ENCODE measurements at regions not wholly inside any gene's neighbourhood (a gene's known extent, or its start where the extent isn't known, plus 50 kb on each side); places are given as distances from the start of the nearest gene placed in this dataset.

- no peak for DNase-seq (ENCODE audit: low read depth)
- TF ChIP-seq CTCF (IDR thresholded peaks at IDR 0.05; ENCODE audit: insufficient read depth, low read depth, low read length): no peak
- no peak overlapping the region for H3K4me3 ChIP-seq (ENCODE audit: low read depth, low read length)
- ChIA-PET CTCF (interaction anchor here (1.0 kb wide), 1 partner anchor 65 kb away, joined by 3 read pairs; no protein-coding TSS in a partner anchor), POLR2A (no interaction called here)
- H3K27me3 ChIP-seq (ENCODE audit: control insufficient read depth, insufficient read depth, low read length): no peaks in the 10 kb centered on the region
- no peaks in the 10 kb centered on the region for H3K36me3 ChIP-seq (ENCODE audit: control insufficient read depth, insufficient read depth, low read length)
Measured at GRCh38 chr11:134932761-134933160, 520.7 kb upstream of the B3GAT1 start.

- DNase-seq (ENCODE audit: low read depth): no peak
- no peak for TF ChIP-seq CTCF (IDR thresholded peaks at IDR 0.05; ENCODE audit: insufficient read depth, low read depth, low read length)
- ChIA-PET CTCF (no interaction called here), POLR2A (no interaction called here)
- no peaks in the 10 kb centered on the region for H3K36me3 ChIP-seq (ENCODE audit: control insufficient read depth, insufficient read depth, low read length)
- H3K27me3 ChIP-seq (ENCODE audit: control insufficient read depth, insufficient read depth, low read length): no peaks in the 10 kb centered on the region
- H3K4me3 ChIP-seq (ENCODE audit: low read depth, low read length): no peak overlapping the region
Measured at GRCh38 chr11:134925432-134925831, 513.4 kb upstream of the B3GAT1 start.

GRCh38 chr11:134923441-134923840 is 511.4 kb upstream of the B3GAT1 start:
- no peaks in the 10 kb centered on the region for H3K36me3 ChIP-seq (ENCODE audit: control insufficient read depth, insufficient read depth, low read length)
- H3K4me3 ChIP-seq (ENCODE audit: low read depth, low read length): no peak overlapping the region
- ChIA-PET POLR2A (no interaction called here), CTCF (no interaction called here)
- H3K27me3 ChIP-seq (ENCODE audit: control insufficient read depth, insufficient read depth, low read length): no peaks in the 10 kb centered on the region
- no peak for TF ChIP-seq CTCF (IDR thresholded peaks at IDR 0.05; ENCODE audit: insufficient read depth, low read depth, low read length)
- DNase-seq (ENCODE audit: low read depth): no peak

GRCh38 chr11:134921938-134922337 is 509.9 kb upstream of the B3GAT1 start:
- ChIA-PET POLR2A (no interaction called here), CTCF (interaction anchor here (0.6 kb wide), 1 partner anchor 427 kb away, joined by 3 read pairs; no protein-coding TSS in a partner anchor)
- Histone ChIP-seq H3K36me3 (ENCODE audit: control insufficient read depth, insufficient read depth, low read length) (no peaks in the 10 kb centered on the region), H3K4me3 (ENCODE audit: low read depth, low read length) (no peak overlapping the region), H3K27me3 (ENCODE audit: control insufficient read depth, insufficient read depth, low read length) (no peaks in the 10 kb centered on the region)
- TF ChIP-seq CTCF (IDR thresholded peaks at IDR 0.05; ENCODE audit: insufficient read depth, low read depth, low read length): no peak
- DNase-seq (ENCODE audit: low read depth): no peak

- ChIA-PET CTCF (interaction anchor here (0.6 kb wide), 1 partner anchor 426 kb away, joined by 3 read pairs; no protein-coding TSS in a partner anchor), POLR2A (no interaction called here)
- no peak for TF ChIP-seq CTCF (IDR thresholded peaks at IDR 0.05; ENCODE audit: insufficient read depth, low read depth, low read length)
- H3K27me3 ChIP-seq (ENCODE audit: control insufficient read depth, insufficient read depth, low read length): no peaks in the 10 kb centered on the region
- DNase-seq (ENCODE audit: low read depth): no peak
- H3K36me3 ChIP-seq (ENCODE audit: control insufficient read depth, insufficient read depth, low read length): no peaks in the 10 kb centered on the region
- no peak overlapping the region for H3K4me3 ChIP-seq (ENCODE audit: low read depth, low read length)
Measured at GRCh38 chr11:134920851-134921608, 509.0 kb upstream of the B3GAT1 start.

Data from BJ (cell line).